GM19463 (cell line): ENCODE measurements at regions not wholly inside any gene's neighbourhood (a gene's known extent, or its start where the extent isn't known, plus 50 kb on each side); places are given as distances from the start of the nearest gene placed in this dataset.
A peak's percentile ranks its signal among the peaks of the same experiment; 100 is the strongest.
"Not testable (repeated sequence)": the region's sequence is repeated elsewhere in the genome, so short reads cannot be mapped to it uniquely, and the experiment has no call there.

Experiments
- ATAC-seq: cut with Tn5 transposase; IDR thresholded peaks from one replicate; pipeline ENCODE4 v1.9.1; 2021; ENCODE audit warnings: mild to moderate bottlenecking, moderate library complexity; ENCODE audit not compliant: unreplicated experiment

DNA sequence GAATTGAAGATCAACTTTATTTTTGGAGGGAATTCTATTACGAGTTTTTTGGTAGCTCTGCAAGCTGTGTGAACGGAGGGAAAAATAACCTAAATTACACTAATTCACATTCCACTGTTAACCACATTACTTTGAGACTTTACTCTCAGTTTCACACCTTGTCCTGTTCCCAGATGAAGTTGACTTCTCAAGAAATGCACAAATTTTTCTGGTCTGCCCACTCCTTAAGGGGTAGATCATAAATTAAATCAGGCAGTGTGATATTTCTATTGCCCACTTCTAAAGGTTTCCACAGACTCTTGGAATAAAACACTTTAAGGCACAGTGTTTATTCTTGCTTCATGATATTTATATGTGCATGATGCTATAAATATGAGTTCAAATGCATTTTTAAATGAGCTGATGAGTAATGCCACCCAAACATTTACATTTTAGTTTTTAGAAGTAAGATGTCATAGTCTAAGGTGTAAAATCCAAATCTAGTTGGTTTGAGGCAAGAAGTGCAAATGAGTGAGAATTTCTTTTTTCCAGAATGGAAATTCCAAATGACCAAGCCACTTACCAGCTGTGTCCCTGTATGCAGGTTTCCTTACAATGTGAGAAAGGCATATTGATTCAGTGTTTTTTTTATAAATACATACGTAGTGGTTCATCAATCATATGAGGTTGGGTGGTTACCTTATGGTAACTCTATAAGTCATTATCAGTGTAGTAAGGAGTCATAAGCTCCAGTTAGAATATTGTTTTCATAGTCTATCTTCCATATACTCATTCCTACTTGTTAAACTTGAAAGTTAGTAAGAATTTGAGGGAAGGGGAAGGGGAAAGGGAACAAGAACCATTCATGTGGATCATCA, 437.7 kb upstream of the MEF2C start:
- ATAC-seq: no peak

DNA sequence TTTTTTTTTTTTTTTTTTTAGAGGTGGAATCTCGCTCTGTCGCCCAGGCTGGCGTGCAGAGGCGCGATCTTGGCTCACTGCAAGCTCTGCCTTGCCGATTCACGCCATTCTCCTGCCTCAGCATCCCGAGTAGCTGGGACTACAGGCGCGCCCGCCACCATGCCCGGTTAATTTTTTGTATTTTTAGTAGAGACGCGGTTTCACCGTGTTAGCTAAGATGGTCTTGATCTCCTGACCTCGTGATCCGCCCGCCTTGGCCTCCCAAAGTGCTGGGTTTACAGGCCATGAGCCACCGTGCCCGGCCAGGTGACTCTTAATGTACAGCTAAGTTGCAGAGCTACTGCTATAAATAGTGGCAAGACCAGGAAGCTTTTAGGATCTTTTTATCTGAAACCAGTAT, 434.9 kb upstream of the MEF2C start:
- not testable (repeated sequence) for ATAC-seq

DNA sequence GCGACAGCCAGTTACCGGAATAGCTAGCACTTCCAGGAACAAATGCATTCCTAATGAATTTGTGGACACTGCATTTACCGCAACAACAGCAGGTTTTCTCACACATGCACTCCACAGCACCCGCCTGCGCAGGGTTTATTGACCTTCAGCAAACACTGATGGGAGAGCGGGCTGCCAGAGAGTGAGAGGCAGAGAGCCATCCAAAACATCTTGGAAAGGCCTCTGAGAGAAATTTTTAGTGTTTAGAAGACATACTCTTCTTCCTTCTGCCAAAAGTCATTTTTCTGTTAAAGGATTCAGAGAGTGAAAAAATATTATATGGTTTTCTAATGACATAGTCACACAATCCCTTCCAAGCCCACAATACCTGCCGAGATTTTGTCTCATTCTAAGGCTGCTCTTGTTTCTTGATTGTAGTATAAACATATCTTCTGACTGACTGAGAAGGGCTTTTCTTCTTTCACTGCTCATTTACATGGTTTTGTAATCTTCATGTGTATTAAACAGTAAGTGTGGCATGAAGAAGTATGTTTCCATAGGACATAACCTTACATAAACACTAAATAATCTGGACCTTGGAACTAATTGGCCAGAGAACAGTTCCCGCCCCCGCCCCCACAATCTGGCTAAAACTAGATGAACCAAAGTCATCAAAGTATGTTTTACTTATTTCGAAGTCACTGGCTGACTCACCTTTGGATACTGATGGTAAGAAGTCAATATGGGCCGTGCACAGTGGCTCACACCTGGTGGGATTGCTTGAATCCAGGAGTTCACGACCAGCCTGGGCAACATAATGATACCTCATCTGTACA, 432.5 kb upstream of the MEF2C start:
- no peak for ATAC-seq

- ATAC-seq: peak; percentile 95
These were observed 431.0 kb upstream of the MEF2C start for GRCh38 chr5:89313804-89314588.

- no peak for ATAC-seq
These were observed 430.1 kb upstream of the MEF2C start for GRCh38 chr5:89313044-89313443.

- no peak for ATAC-seq
These were observed 426.3 kb upstream of the MEF2C start for GRCh38 chr5:89309268-89309667.

DNA sequence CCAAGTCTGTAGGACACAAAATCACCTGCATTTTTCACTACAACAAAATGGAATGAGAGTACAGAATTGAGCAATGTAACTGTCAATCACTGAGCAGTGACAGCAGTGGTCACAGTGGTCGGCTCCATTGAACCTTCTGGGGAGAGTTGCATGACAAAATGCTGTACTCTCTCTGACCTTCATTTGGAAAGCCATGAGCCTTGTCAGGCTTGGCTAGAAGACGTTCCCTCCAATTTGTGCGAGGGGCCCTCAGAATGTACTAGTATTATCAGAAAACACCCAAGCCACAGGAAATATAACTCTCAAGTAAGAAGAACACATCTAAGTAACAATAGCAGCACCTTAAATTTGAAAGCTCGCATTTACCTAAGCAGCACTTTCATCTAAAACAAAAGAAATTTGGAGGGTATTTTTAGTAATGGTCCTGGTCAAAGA, 425.6 kb upstream of the MEF2C start:
- peak; percentile 93 for ATAC-seq

- no peak for ATAC-seq
These were observed 425.0 kb upstream of the MEF2C start for GRCh38 chr5:89307972-89308371.

- ATAC-seq: not testable (repeated sequence)
These were observed 424.2 kb upstream of the MEF2C start for GRCh38 chr5:89307141-89307540.

GRCh38 chr5:89303033-89303480, 420.1 kb upstream of the MEF2C start:
- peak; percentile 51 for ATAC-seq

DNA sequence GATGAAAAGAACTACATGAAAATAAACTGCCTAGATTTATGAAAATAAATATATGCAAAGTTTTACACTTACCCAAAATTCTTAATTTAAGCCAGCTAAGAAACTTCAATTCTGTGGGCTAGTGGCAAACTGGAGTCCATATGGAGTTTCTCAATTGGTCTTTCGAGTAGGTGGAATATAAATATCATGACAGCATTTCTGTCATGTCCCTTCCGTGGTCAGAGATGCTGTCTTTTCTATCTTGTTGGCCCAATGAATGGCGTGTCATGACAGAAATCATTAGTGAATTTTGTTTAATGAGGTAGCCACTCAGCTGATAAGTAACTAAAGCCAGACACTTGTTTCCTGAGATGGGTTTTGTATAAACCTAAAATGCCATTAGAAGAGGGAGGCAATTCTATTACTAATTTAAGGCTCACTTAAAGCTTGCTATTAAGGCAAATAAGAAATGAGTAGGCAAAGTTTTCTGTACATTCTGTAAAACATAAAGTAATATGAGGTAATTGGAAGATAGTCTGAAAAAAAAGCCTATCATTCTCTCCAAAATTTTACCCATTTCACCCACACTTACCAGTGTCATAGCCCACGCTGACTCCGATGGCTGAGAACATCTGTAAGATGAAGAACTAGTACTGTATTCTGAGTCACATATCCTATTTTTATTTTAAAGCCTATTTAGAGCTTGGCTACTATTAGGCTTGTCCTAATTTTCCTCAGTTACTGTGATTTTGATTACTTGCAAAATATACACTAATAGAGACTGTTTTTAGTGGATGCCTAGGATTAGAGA, 419.3 kb upstream of the MEF2C start:
- no peak for ATAC-seq

GRCh38 chr5:89301321-89302025, 418.5 kb upstream of the MEF2C start:
- peak; percentile 82 for ATAC-seq

GRCh38 chr5:89300426-89300970, 417.5 kb upstream of the MEF2C start:
- no peak for ATAC-seq

GRCh38 chr5:89299998-89300397, 417.0 kb upstream of the MEF2C start:
- ATAC-seq: no peak

- no peak for ATAC-seq
These were observed 414.1 kb upstream of the MEF2C start for GRCh38 chr5:89297066-89297465.

DNA sequence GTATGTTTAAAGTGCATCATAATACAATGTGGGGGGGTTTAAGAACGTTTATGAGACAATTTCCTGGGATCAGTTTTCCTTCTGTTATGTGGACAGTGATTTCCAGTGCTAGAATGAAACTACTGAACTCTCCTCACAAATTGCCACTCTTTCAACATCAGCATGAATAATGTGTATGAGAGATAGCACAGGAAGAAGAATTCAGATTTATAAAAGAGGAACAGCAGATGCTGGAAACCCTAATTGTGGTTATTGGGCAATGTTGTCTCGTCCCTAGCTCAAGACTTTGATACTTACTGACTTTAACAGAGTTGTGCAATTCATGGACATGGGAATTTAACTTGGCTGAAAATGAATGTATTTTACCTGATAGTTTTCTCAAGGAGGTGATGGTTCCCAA, 410.8 kb upstream of the MEF2C start:
- no peak for ATAC-seq

DNA sequence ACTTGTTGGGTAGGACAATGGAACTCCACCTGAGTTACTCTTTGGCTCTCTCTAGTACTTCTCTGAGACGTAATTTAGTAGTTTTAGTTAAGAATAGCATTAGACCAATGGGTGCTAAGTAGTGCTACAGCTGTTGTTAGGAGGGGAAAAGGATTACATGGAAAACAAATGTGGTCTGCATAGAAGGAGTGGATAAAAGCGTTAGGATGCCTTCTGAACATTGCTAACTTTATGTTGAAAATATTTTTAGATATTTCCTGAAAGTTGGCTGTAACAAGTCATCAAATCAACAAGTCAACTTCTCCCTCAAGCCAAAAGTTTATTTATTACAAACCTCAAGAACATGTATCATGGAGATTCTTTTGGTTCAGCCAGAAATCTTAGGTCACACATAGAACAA, 409.5 kb upstream of the MEF2C start:
- ATAC-seq: no peak

- ATAC-seq: no peak
These were observed 406.6 kb upstream of the MEF2C start for GRCh38 chr5:89289604-89290003.

GRCh38 chr5:89287964-89288363, 405.0 kb upstream of the MEF2C start:
- ATAC-seq: no peak
